MCF 10A (cell line): ENCODE measurements at regions not wholly inside any gene's neighbourhood (a gene's known extent, or its start where the extent isn't known, plus 50 kb on each side); places are given as distances from the start of the nearest gene placed in this dataset.

Experiments used
- BruUV-seq: library from RNA; stranded (reverse); fragments of 400-500 nt; replicated peaks from 2 replicates; lab custom pipeline; 2021; lab: Mats Ljungman, UMichigan
- CTCF ChIA-PET: fragments of 300-600 bp; sonication (Branson Sonifier 250); formaldehyde crosslinking; extraction: SDS; loops from one replicate; lab custom pipeline; 2021; ENCODE audit warnings: antibody characterized with exemption, inconsistent platforms; lab: Yijun Ruan, JAX
- POLR2A ChIA-PET: fragments of 300-600, 350-650 bp; sonication (Branson Sonifier 250); formaldehyde crosslinking; extraction: SDS; loops from one replicate; lab custom pipeline; 2020; ENCODE audit warnings: antibody characterized with exemption, inconsistent platforms; lab: Yijun Ruan, JAX
- DNase-seq: peaks from one replicate; pipeline ENCODE4 v3.0.0-alpha.2; 2018; ENCODE audit not compliant: unreplicated experiment
- H3K27ac Mint-ChIP-seq: one replicate; pipeline ENCODE4 v1.8.0; 2022; ENCODE audit warnings: mild to moderate bottlenecking, low read depth, mixed read lengths; ENCODE audit not compliant: unreplicated experiment
- H3K27me3 Mint-ChIP-seq: one replicate; pipeline ENCODE4 v1.8.0; 2022; ENCODE audit warnings: mixed read lengths; ENCODE audit not compliant: insufficient read depth, unreplicated experiment
- H3K36me3 Mint-ChIP-seq: one replicate; pipeline ENCODE4 v1.8.0; 2022; ENCODE audit warnings: mild to moderate bottlenecking, moderate library complexity, mixed read lengths; ENCODE audit not compliant: insufficient read depth, unreplicated experiment
- H3K4me1 Mint-ChIP-seq: one replicate; pipeline ENCODE4 v1.8.0; 2022; ENCODE audit warnings: mixed read lengths; ENCODE audit not compliant: insufficient read depth, unreplicated experiment
- H3K4me3 Mint-ChIP-seq: one replicate; pipeline ENCODE4 v1.8.0; 2022; ENCODE audit warnings: mild to moderate bottlenecking, moderate library complexity, mixed read lengths; ENCODE audit not compliant: unreplicated experiment
- H3K9me3 Mint-ChIP-seq: one replicate; pipeline ENCODE4 v1.8.0; 2022; ENCODE audit warnings: mixed read lengths; ENCODE audit not compliant: unreplicated experiment
- CTCF ChIP-seq: fragments of 200-600 bp; IDR thresholded peaks from one replicate; pipeline ENCODE4 v1.8.0; 2022; ENCODE audit warnings: antibody characterized with exemption, mild to moderate bottlenecking; ENCODE audit not compliant: unreplicated experiment
- intact Hi-C: fragments of 100-400 bp; cut with micrococcal nuclease; formaldehyde crosslinking; loops from 2 replicates; pipeline ENCODE4 v1.14.1; 2022

- no TSS peak for BruUV-seq
Observed at GRCh38 chr3:18224426-18224825, 200.7 kb downstream of the SATB1 start.

GRCh38 chr3:18223974-18224373, 201.2 kb downstream of the SATB1 start:
- no TSS peak for BruUV-seq
- Mint-ChIP-seq H3K4me1 (no peaks in the 10 kb centered on the region), H3K9me3 (no peaks in the 10 kb centered on the region), H3K36me3 (no peaks in the 10 kb centered on the region), H3K27ac (no peak overlapping the region), H3K4me3 (no peak overlapping the region), H3K27me3 (no peaks in the 10 kb centered on the region)
- CTCF ChIA-PET, result no interaction called here
- intact Hi-C loops, result no loop called here
- DNase-seq, result no peak
- TF ChIP-seq CTCF, result no peak
- POLR2A ChIA-PET, result no interaction called here

More at GRCh38 chr3:18224426-18224825, 200.7 kb downstream of the SATB1 start:
- CTCF ChIA-PET, result no interaction called here
- DNase-seq, result no peak
- intact Hi-C loops, result no loop called here
- no peaks in the 10 kb centered on the region for H3K36me3 Mint-ChIP-seq
- POLR2A ChIA-PET, result no interaction called here
- H3K4me3 Mint-ChIP-seq, result no peak overlapping the region
- H3K27me3 Mint-ChIP-seq, result no peaks in the 10 kb centered on the region
- no peaks in the 10 kb centered on the region for H3K9me3 Mint-ChIP-seq
- no peaks in the 10 kb centered on the region for H3K4me1 Mint-ChIP-seq
- TF ChIP-seq CTCF, result no peak
- H3K27ac Mint-ChIP-seq, result no peak overlapping the region

- BruUV-seq, result no TSS peak
- no peak for DNase-seq
- Mint-ChIP-seq H3K4me1 (no peaks in the 10 kb centered on the region), H3K27ac (no peak overlapping the region), H3K4me3 (no peak overlapping the region), H3K36me3 (no peaks in the 10 kb centered on the region), H3K9me3 (no peaks in the 10 kb centered on the region), H3K27me3 (no peaks in the 10 kb centered on the region)
- ChIA-PET CTCF (no interaction called here), POLR2A (no interaction called here)
- no peak for TF ChIP-seq CTCF
- intact Hi-C loops, result no loop called here
Observed at GRCh38 chr3:18223571-18223970, 201.6 kb downstream of the SATB1 start.

DNA sequence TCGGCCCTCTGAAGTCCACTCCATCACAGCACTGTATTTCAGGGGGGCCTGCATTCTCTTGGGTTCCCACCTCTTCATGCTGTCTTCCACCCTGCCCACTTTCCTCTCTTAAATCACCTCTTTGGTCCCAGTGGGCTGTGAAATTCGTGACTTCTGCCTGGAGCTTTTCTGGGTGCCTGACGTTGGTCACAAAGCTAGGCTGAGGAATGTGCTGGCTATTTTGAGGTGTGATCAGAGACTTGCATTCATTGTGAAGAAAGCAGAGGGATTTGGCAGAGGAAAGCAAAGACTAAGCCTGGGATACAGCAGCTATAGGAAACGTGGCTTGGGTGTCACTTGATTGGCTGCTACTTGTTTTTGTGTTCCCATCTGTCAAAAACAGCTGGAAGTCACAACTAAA, 202.5 kb downstream of the SATB1 start:
- no peak for TF ChIP-seq CTCF
- no peak overlapping the region for H3K4me3 Mint-ChIP-seq
- POLR2A ChIA-PET, result no interaction called here
- no peaks in the 10 kb centered on the region for H3K36me3 Mint-ChIP-seq
- intact Hi-C loops, result no loop called here
- no TSS peak for BruUV-seq
- CTCF ChIA-PET, result no interaction called here
- H3K27me3 Mint-ChIP-seq, result no peaks in the 10 kb centered on the region
- H3K4me1 Mint-ChIP-seq, result no peaks in the 10 kb centered on the region
- DNase-seq, result no peak
- no peaks in the 10 kb centered on the region for H3K9me3 Mint-ChIP-seq
- H3K27ac Mint-ChIP-seq, result no peak overlapping the region
